UCSD-AML1 (cell line): ENCODE measurements at regions not wholly inside any gene's neighbourhood (a gene's known extent, or its start where the extent isn't known, plus 50 kb on each side); places are given as distances from the start of the nearest gene placed in this dataset.

Source experiments
- DNase-seq: peaks from one replicate; lab custom pipeline; 2025; ENCODE audit not compliant: unreplicated experiment; lab: John Stamatoyannopoulos, UW

DNA sequence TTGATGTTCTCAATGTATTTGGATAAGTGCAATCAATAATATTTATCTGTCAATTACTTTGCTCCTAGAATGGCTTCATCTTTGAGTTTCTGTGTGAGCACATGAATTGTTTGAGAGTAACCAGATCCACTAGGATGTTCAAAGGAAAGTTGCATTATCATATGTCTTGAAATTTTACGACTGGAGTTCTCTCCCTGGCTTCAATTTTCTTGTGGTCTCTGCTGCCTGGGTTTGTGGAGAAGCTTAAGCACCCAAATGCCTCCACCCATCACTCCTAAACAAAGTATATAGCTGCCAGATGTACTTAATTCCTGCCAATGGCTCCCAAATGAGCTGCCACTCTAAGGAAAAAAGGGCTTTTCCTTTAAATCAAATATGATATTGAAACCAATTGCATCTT, 1149.4 kb upstream of the ZEB2 start:
- no peak for DNase-seq

DNA sequence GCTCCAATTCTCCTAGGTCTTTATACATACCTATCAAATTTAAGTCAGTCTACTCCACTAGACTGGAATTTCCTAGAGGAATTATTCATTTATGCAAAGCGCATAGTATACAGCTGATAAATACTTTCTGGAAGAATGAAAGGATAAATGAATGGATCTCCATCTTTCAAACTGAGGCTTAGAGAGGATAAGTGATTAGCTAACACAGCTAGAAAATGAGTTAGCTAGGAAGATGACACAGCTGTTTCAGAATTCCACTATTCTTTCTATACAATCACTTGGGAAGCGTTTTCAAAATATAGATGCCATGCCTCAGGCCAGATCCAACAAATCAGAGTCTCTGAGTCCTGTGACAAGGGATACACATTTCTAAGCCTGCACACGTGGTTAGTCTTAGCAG, 1146.6 kb upstream of the ZEB2 start:
- no peak for DNase-seq

- DNase-seq, result no peak
Observed at GRCh38 chr2:145657265-145657664, 1137.3 kb upstream of the ZEB2 start.

DNA sequence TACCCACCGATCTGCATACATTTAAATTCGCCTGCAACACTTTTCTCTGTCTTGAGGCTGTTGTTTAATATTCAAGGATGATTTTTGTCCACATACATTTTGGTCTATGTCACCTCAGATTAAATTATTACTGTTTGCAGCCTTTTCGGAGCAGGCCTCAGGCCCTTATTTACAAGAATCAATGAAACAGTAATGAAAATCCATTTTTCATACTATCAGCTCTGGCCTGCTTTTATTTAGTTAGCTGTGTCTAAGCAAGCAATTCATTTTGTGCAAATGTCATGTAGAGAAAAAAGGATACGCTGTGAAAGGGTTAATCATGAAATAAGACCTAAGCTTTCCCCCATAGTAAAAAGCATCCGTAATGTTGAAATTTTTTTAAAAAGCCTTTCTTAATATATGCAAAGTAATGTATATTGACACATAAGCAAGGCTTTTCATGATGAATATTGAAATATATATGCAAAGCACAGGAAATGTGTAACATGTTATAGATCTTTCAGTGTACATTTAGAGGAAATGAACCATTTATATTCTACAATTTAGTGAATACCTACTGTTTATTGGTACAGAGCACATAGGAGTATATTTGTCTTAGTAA, 1135.3 kb upstream of the ZEB2 start:
- DNase-seq, result no peak

DNA sequence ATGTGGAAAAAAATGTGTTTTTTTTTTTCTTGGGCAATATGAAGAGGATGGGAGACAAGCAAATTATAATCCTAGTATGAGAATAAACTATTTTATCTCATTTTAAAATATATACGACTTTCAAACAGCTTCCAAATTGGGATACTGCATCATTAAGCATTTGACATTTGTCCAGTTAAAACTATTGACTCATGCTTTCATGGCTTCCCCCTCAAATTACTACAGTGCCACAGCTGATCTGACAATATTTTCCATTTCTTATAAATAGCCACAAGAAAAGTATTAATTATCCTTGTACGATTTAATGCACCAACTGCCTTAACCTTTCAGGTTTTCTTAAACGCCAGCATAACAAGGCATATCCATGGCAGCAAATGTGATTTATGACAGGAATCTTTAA, 1134.8 kb upstream of the ZEB2 start:
- DNase-seq, result no peak

DNA sequence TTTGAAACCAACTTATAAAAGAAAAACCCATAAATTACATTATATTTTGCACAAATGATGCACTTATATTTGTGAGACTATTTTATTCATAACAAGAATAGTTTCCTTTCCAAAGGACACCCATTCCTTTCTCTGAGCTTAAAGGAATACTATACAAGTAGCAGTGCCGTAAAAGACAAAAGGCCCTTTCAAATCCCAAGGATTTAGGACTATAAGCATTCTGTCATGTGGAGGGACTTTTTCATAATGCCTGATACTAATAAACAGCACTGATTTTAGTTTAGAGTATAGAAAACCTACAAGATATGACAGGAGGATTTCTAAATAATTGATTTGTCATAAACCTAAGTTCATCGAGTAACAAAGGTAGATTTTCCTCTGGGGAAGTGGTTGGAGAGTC, 1134.2 kb upstream of the ZEB2 start:
- no peak for DNase-seq

DNA sequence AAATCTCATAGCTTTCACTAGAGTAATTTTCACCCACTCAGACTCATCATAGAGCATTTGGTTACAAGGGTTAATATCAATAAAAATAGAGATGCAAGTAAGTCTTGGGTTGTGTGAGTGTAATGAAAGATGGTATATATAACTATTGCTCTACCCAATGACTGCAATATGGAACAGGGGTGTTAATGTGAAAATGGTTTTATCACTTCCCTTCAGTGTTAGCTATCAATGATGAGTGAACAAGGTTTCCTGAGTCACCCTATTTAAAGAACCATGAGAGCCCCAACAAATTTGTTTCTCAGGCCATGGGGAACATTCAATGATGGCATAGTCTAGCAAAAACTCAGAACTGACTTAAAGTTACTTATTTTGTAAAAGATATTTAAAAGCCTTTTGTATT, 1133.6 kb upstream of the ZEB2 start:
- DNase-seq, result no peak

- no peak for DNase-seq
Observed at GRCh38 chr2:145652571-145653545, 1132.9 kb upstream of the ZEB2 start.

- DNase-seq, result no peak
Observed at GRCh38 chr2:145652036-145652435, 1132.1 kb upstream of the ZEB2 start.

- no peak for DNase-seq
Observed at GRCh38 chr2:145650226-145650625, 1130.3 kb upstream of the ZEB2 start.

DNA sequence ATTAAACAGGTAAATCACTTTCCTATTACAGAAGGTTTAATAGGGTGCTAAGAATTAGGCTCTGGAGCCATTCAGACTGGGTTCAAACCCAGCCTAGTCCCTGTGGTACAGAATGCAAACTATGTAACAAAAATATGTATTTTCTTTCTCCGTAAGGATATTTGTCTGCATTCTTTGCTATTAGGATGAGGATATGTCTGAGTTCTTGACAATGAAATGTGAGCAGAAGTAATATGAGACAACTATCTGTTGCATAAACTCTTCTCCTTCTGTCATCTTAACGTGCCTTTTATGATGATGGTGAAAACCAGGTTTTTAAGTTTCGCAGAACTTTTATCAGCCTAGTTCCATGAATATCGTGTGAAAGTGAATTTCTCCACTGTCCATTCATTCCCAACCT, 1129.1 kb upstream of the ZEB2 start:
- DNase-seq, result no peak

DNA sequence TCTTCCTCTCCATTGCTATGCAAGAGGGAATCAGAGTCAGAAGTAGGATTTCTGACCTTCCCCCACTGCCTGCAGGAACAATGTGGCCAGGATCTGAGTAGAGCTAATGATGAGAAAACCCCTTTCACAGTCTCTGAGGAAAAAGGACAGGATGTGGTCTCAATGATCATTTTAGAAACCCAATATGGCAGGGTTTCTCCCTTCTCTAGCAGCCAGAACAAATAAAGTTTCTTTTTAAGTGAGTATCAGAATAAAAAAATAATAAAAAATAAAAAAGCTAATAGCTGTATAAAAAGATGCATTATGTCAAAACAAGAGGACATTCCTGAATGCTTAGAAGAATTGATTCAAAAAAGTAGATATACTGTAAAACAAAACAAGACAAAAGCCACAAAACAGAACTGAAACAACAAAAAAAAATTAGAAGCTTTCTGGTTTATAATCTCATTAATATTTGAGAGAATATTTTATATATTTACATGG, 1124.9 kb upstream of the ZEB2 start:
- DNase-seq, result peak; percentile 9

GRCh38 chr2:145638675-145639074, 1118.8 kb upstream of the ZEB2 start:
- no peak for DNase-seq

DNA sequence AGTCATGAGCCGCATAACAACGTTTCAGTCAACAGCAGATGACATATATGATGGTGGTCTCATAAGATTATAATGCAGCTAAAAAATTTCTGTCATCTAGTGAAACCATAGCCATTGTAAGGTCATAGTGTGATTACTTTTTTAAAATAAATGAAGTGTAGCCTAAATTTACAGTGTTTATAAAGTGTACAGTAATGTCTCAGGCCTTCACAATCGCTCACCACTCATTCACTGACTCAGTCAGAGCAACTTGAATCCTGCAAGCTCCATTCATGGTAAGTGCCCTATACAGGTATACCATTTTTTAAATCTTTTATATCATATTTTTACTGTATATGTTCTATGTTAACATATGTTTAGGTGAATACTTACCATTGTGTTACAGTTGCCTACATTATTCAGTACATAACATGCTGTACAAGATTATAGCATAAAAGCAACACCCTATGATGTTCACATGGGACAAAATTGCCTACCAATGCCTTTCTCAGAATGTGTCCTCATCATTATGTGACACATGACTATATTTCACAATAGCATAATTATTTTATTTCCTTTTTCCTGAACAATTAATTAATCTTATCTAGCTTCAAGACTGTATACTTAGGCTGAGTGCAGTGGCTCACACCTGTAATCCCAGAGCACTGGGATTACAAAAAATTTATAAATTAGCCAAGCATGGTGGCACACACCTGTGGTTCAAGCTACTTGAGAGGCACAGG, 1115.9 kb upstream of the ZEB2 start:
- no peak for DNase-seq

DNA sequence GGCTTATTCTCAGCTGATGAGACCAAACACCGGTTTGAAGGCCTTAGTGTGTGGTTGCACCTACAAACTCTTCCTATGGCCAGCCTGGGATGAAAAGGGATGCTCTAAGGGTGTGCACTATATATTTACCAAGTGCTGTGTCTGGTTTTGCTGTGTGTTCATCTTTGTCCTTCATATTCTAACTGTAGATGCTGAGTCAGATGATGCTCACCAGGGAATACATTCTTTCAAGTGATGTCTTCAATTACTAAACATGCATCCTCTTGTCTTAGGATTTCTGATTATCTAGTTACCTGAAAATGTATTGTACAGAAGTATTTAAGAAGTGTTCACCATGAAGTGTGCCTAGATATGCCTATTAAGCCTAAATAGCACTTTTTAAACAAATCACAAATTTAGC, 1111.6 kb upstream of the ZEB2 start:
- no peak for DNase-seq

DNA sequence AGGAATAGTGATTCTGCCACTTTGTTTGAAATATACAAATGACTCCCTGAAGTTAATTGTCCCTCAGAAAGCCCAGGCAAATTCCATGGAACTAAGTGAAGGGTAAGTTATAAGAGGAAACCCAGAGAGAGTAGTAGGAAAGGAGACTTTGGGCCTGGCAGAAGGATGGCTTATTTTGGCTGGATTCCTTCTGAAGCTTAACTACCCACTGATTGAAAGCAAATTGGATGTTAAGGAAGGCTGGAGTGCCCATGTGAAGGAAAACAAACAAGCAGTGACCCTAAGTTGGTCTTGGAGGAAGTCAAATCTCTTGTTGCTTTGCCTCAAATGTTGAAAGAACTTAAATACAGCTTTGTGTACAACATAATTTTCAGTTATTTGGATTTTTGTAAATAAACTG, 1106.4 kb upstream of the ZEB2 start:
- no peak for DNase-seq

GRCh38 chr2:145625111-145625510, 1105.2 kb upstream of the ZEB2 start:
- DNase-seq, result no peak

DNA sequence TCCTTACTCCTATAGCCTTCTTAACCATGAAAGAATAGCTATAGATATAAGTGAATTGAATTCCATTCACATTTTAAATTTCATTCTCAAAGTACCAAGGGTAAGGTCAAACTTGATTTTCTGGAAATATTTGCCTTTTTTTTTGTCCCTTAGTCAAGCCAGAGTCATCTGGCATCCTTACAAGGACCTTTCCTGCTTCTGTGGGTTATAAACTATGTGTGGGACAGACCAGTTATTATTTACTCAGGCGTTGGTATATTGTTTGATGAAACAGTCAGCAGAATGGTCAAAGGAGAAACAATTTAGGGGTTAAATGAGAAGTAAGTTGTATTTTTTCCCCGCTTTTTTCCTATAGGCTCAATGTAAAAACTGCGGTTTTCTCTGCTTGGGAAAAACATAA, 1103.2 kb upstream of the ZEB2 start:
- DNase-seq, result no peak

- DNase-seq, result no peak
Observed at GRCh38 chr2:145622285-145622684, 1102.4 kb upstream of the ZEB2 start.

DNA sequence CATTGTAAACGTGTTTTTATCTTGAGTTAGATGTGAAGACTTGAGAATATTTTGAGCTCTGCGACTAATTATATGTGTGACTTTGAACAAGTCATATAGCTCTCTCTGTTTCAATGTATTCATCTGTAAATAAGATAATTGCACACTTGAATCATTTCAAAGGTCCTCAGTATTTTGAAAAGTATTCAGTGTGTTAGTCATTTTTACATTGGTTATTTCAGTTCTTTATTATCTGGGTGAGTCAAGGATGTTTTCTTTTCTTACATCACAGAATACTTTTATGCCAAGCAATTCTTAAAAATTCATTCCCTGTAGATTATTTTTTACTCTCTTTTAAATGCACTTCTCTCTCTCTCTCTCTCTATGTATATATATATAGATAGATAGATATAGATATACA, 1098.0 kb upstream of the ZEB2 start:
- DNase-seq, result no peak

GRCh38 chr2:145617420-145617819, 1097.5 kb upstream of the ZEB2 start:
- DNase-seq, result no peak

DNA sequence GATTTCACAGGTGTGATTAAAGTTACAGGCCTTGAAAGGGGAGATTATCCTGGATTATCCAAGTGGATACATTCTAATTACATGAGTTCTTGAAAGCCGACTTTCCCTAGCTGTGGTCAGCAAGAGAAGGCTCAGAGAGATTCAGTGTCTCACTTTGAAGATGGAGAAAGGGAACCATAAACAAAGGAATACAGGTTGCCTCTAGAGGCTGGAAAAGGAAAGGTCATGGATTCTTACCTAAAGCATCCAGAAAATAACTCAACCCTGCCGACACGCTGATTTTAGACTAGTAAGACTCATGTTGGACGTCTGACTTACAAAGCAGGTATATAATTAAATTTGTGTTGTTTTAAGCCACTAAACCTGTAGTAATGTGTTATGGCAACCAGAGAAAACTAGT, 1095.7 kb upstream of the ZEB2 start:
- no peak for DNase-seq
